ENCODE measurements at regions not wholly inside any gene's neighbourhood (a gene's known extent, or its start where the extent isn't known, plus 50 kb on each side); places are given as distances from the start of the nearest gene placed in this dataset.

DNA sequence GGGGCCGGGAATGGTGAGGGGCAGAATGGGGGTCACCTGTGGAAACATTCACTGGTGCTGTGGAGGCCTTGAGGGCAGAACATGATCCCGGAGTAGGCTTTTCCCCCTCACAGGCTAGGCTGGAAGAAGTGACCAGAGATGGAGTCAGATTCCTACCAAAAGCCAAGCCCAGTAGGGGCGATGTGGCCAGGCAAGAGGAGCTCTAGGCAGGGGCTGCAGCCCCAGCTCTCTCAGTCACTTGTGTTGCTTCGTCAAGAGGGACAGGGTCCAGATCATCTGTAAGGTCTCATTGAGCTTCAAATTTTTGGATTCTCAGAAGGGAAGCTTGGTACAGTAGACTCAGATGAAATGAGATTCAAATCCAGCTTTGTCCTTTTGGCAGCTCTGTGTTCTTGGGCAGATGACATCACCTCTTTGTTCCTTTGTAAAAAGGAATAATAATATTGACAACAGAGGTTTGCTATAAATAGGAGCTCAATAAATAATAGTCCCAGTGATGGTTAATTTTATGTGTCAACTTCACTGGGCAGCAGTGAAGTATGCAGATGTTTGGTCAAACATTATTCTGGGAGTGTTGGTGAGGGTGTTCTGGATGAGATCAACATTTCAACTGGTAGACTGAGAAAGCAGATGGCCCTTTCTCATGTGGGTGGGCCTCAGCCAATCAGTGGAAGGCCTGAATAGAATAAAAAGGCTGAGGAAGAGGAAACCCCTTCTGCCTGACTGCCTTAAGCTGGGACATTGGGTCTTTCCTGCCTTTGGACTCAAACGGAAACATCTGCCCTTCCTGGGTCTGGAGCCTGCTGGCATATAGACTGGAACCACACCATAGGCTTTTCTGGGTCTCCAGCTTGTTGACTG lies 324.7 kb upstream of the USP24 start:
- no peaks in the 10 kb centered on the region for H3K27me3 Mint-ChIP-seq (ENCODE audit: low read depth)
- ChIA-PET POLR2A (no interaction called here), CTCF (no interaction called here)
- H3K4me1 Mint-ChIP-seq (ENCODE audit: low read depth) = no peaks in the 10 kb centered on the region
- DNase-seq (no peak), ATAC-seq (no peak)
- H3K4me3 Mint-ChIP-seq = no peak overlapping the region
- H3K36me3 Mint-ChIP-seq (ENCODE audit: low read depth) = no peaks in the 10 kb centered on the region
- H3K9me3 Mint-ChIP-seq (ENCODE audit: insufficient read depth) = no peaks in the 10 kb centered on the region
- no peak overlapping the region for H3K27ac Mint-ChIP-seq

GRCh38 chr1:55538428-55538827 lies 323.3 kb upstream of the USP24 start:
- DNase-seq = no peak
- Mint-ChIP-seq H3K27ac (no peak overlapping the region), H3K4me3 (no peak overlapping the region), H3K4me1 (ENCODE audit: low read depth) (no peaks in the 10 kb centered on the region), H3K27me3 (ENCODE audit: low read depth) (no peaks in the 10 kb centered on the region), H3K9me3 (ENCODE audit: insufficient read depth) (no peaks in the 10 kb centered on the region), H3K36me3 (ENCODE audit: low read depth) (no peaks in the 10 kb centered on the region)
- CTCF ChIA-PET = no interaction called here
- ATAC-seq = no peak
- POLR2A ChIA-PET = no interaction called here

GRCh38 chr1:55536545-55536865 lies 321.3 kb upstream of the USP24 start:
- no peak overlapping the region for H3K4me3 Mint-ChIP-seq
- ChIA-PET CTCF (interaction anchor here (1.7 kb wide), 1 partner anchor 161 kb away, joined by 4 read pairs; no protein-coding TSS in a partner anchor), POLR2A (no interaction called here)
- no peaks in the 10 kb centered on the region for H3K27me3 Mint-ChIP-seq (ENCODE audit: low read depth)
- no peak for DNase-seq
- no peak overlapping the region for H3K27ac Mint-ChIP-seq
- no peaks in the 10 kb centered on the region for H3K36me3 Mint-ChIP-seq (ENCODE audit: low read depth)
- ATAC-seq = no peak
- H3K9me3 Mint-ChIP-seq (ENCODE audit: insufficient read depth) = no peaks in the 10 kb centered on the region
- H3K4me1 Mint-ChIP-seq (ENCODE audit: low read depth) = no peaks in the 10 kb centered on the region

GRCh38 chr1:55535724-55536544 lies 320.8 kb upstream of the USP24 start:
- Mint-ChIP-seq H3K9me3 (ENCODE audit: insufficient read depth) (no peaks in the 10 kb centered on the region), H3K4me3 (no peak overlapping the region), H3K4me1 (ENCODE audit: low read depth) (no peaks in the 10 kb centered on the region), H3K27me3 (ENCODE audit: low read depth) (peaks cover 2% of the 10 kb centered on the region), H3K27ac (no peak overlapping the region), H3K36me3 (ENCODE audit: low read depth) (no peaks in the 10 kb centered on the region)
- no peak for DNase-seq
- ATAC-seq = no peak
- ChIA-PET POLR2A (no interaction called here), CTCF (interaction anchor here (1.7 kb wide), 1 partner anchor 160 kb away, joined by 4 read pairs; no protein-coding TSS in a partner anchor)

- H3K9me3 Mint-ChIP-seq (ENCODE audit: insufficient read depth) = no peaks in the 10 kb centered on the region
- no peak overlapping the region for H3K4me3 Mint-ChIP-seq
- POLR2A ChIA-PET = no interaction called here
- no peak for ATAC-seq
- H3K27ac Mint-ChIP-seq = no peak overlapping the region
- DNase-seq = no peak
- H3K4me1 Mint-ChIP-seq (ENCODE audit: low read depth) = no peaks in the 10 kb centered on the region
- CTCF ChIA-PET = no interaction called here
- H3K27me3 Mint-ChIP-seq (ENCODE audit: low read depth) = peaks cover 2% of the 10 kb centered on the region
- H3K36me3 Mint-ChIP-seq (ENCODE audit: low read depth) = no peaks in the 10 kb centered on the region
These were observed 319.5 kb upstream of the USP24 start for GRCh38 chr1:55534565-55535121.

GRCh38 chr1:55531644-55532043 lies 316.5 kb upstream of the USP24 start:
- H3K4me1 Mint-ChIP-seq (ENCODE audit: low read depth) = no peaks in the 10 kb centered on the region
- ATAC-seq (no peak), DNase-seq (no peak)
- no peak overlapping the region for H3K27ac Mint-ChIP-seq
- CTCF ChIA-PET = no interaction called here
- POLR2A ChIA-PET = no interaction called here
- peaks cover 7% of the 10 kb centered on the region for H3K27me3 Mint-ChIP-seq (ENCODE audit: low read depth)
- H3K4me3 Mint-ChIP-seq = no peak overlapping the region
- no peaks in the 10 kb centered on the region for H3K9me3 Mint-ChIP-seq (ENCODE audit: insufficient read depth)
- H3K36me3 Mint-ChIP-seq (ENCODE audit: low read depth) = no peaks in the 10 kb centered on the region

- DNase-seq (no peak), ATAC-seq (no peak)
- Mint-ChIP-seq H3K9me3 (ENCODE audit: insufficient read depth) (no peaks in the 10 kb centered on the region), H3K27ac (no peak overlapping the region), H3K4me3 (no peak overlapping the region), H3K36me3 (ENCODE audit: low read depth) (no peaks in the 10 kb centered on the region), H3K27me3 (ENCODE audit: low read depth) (peaks cover 7% of the 10 kb centered on the region), H3K4me1 (ENCODE audit: low read depth) (no peaks in the 10 kb centered on the region)
- POLR2A ChIA-PET = no interaction called here
- CTCF ChIA-PET = no interaction called here
These were observed 315.8 kb upstream of the USP24 start for GRCh38 chr1:55530749-55531478.

DNA sequence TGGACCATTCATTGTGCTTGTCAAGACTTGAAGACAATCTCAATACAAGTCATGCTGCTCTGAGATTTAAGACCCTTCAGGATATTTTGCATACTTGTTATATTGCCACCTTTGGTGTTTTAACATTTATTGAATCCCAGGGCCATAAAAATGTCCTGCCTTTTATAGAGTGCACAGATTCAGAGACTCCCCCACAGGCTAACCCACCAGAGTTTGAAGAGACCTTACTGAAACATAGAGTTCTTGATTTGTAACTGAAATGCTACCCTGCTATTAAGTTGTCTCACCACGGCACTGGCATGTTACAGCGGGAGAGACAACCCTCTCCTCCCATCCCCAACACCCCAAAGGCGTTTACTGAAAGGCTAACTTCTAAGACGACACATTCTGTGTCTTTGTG lies 313.9 kb upstream of the USP24 start:
- Mint-ChIP-seq H3K36me3 (ENCODE audit: low read depth) (no peaks in the 10 kb centered on the region), H3K27me3 (ENCODE audit: low read depth) (peaks cover 7% of the 10 kb centered on the region), H3K27ac (no peak overlapping the region), H3K9me3 (ENCODE audit: insufficient read depth) (no peaks in the 10 kb centered on the region), H3K4me3 (no peak overlapping the region), H3K4me1 (ENCODE audit: low read depth) (no peaks in the 10 kb centered on the region)
- ATAC-seq (no peak), DNase-seq (no peak)
- CTCF ChIA-PET = no interaction called here
- POLR2A ChIA-PET = no interaction called here

- DNase-seq = no peak
- ATAC-seq = no peak
- Mint-ChIP-seq H3K4me3 (no peak overlapping the region), H3K27ac (no peak overlapping the region), H3K36me3 (ENCODE audit: low read depth) (no peaks in the 10 kb centered on the region), H3K4me1 (ENCODE audit: low read depth) (no peaks in the 10 kb centered on the region), H3K27me3 (ENCODE audit: low read depth) (peaks cover 7% of the 10 kb centered on the region), H3K9me3 (ENCODE audit: insufficient read depth) (no peaks in the 10 kb centered on the region)
- ChIA-PET POLR2A (no interaction called here), CTCF (no interaction called here)
These were observed 312.7 kb upstream of the USP24 start for GRCh38 chr1:55527831-55528230.

DNA sequence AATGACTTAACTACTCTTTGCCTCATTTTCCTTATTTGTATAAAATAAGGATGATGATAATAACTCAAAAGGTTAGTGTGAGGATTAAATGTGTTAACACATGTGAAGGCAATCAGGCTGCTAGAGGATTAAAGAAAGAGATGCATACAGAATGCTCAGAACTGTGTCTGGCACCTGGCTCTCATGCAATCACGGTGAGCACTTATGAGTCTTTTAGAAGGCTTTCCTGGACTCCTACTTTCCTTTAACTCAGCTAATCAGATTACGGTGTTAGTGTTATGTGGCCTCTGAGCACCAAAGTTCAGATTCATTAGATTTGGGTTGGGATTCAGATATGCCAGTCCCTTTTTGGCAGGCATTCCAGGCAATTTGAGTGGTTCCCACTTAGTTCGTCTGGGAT lies 311.6 kb upstream of the USP24 start:
- Mint-ChIP-seq H3K9me3 (ENCODE audit: insufficient read depth) (no peaks in the 10 kb centered on the region), H3K27ac (no peak overlapping the region), H3K36me3 (ENCODE audit: low read depth) (no peaks in the 10 kb centered on the region), H3K27me3 (ENCODE audit: low read depth) (peaks cover 7% of the 10 kb centered on the region), H3K4me3 (no peak overlapping the region), H3K4me1 (ENCODE audit: low read depth) (no peaks in the 10 kb centered on the region)
- no peak for DNase-seq
- ChIA-PET CTCF (no interaction called here), POLR2A (no interaction called here)
- ATAC-seq = no peak

- H3K4me3 Mint-ChIP-seq = no peak overlapping the region
- DNase-seq = no peak
- no peak overlapping the region for H3K27ac Mint-ChIP-seq
- ATAC-seq = no peak
- H3K27me3 Mint-ChIP-seq (ENCODE audit: low read depth) = peaks cover 3% of the 10 kb centered on the region
- ChIA-PET POLR2A (no interaction called here), CTCF (no interaction called here)
- no peaks in the 10 kb centered on the region for H3K36me3 Mint-ChIP-seq (ENCODE audit: low read depth)
- H3K9me3 Mint-ChIP-seq (ENCODE audit: insufficient read depth) = no peaks in the 10 kb centered on the region
- no peaks in the 10 kb centered on the region for H3K4me1 Mint-ChIP-seq (ENCODE audit: low read depth)
These were observed 308.8 kb upstream of the USP24 start for GRCh38 chr1:55524006-55524405.

DNA sequence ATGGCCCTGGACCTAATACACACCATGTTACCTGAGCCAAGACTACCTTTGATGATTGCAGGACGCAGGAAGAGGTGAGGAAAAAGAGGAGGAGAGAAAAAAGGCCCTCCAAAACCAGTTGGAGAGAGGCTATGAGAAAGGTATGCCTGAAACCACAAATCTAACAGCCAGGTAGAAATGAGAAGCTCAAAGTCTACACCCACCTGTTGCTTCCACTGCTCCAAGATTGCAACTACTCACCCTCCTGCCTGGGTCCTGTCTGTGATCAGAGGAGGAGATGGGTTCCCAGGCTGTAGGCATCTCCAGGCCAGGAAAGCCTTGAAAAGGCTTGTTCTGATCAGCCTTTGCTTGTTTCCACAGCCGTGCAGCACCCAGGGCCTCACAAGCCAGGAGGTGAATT lies 307.8 kb upstream of the USP24 start:
- no peaks in the 10 kb centered on the region for H3K4me1 Mint-ChIP-seq (ENCODE audit: low read depth)
- H3K4me3 Mint-ChIP-seq = no peak overlapping the region
- DNase-seq (no peak), ATAC-seq (no peak)
- POLR2A ChIA-PET = no interaction called here
- H3K27me3 Mint-ChIP-seq (ENCODE audit: low read depth) = peaks cover 7% of the 10 kb centered on the region
- CTCF ChIA-PET = no interaction called here
- no peak overlapping the region for H3K27ac Mint-ChIP-seq
- H3K9me3 Mint-ChIP-seq (ENCODE audit: insufficient read depth) = no peaks in the 10 kb centered on the region
- H3K36me3 Mint-ChIP-seq (ENCODE audit: low read depth) = no peaks in the 10 kb centered on the region

All from activated CD8-positive, alpha-beta T cell treated with anti-CD3 and anti-CD28 coated beads, Interleukin-2, amount 10 ng/mL, durations not matched to agents 7 days and 5 days (primary cell).